Activated T-helper 1 cell treated with anti-CD3 and anti-CD28 coated beads, Interleukin-12 subunit alpha, Interleukin-12 subunit beta, Interleukin-2, Interleukin-4 antibody, amounts not matched to agents 30 ng/mL and 10 ng/mL and 1 ng/mL, durations not matched to agents 14 hours and 24 hours and 36 hours (primary cell): ENCODE measurements at regions not wholly inside any gene's neighbourhood (a gene's known extent, or its start where the extent isn't known, plus 50 kb on each side); places are given as distances from the start of the nearest gene placed in this dataset.

Source experiments
- DNase-seq: peaks from one replicate; pipeline ENCODE4 v3.0.0; 2021; ENCODE audit warnings: low spot score
- H3K27ac Mint-ChIP-seq: one replicate; pipeline ENCODE4 v1.8.0; 2021; ENCODE audit warnings: mild to moderate bottlenecking, mixed read lengths
- H3K27me3 Mint-ChIP-seq: one replicate; pipeline ENCODE4 v1.8.0; 2022; ENCODE audit warnings: mild to moderate bottlenecking, moderate library complexity, mixed read lengths; ENCODE audit not compliant: insufficient read depth
- H3K36me3 Mint-ChIP-seq: one replicate; pipeline ENCODE4 v1.8.0; 2021; ENCODE audit warnings: low read depth, mixed read lengths
- H3K4me1 Mint-ChIP-seq: one replicate; pipeline ENCODE4 v1.8.0; 2021; ENCODE audit warnings: low read depth, mixed read lengths
- H3K4me3 Mint-ChIP-seq: one replicate; pipeline ENCODE4 v1.8.0; 2021; ENCODE audit warnings: mild to moderate bottlenecking, moderate library complexity, mixed read lengths
- H3K9me3 Mint-ChIP-seq: one replicate; pipeline ENCODE4 v1.8.0; 2021; ENCODE audit warnings: mixed read lengths
- intact Hi-C: fragments of 100-400 bp; cut with micrococcal nuclease; formaldehyde crosslinking; loops from one replicate; pipeline ENCODE4 v1.15.1; 2024

GRCh38 chr18:60445341-60445740 lies 72.8 kb upstream of the MC4R start:
- no peaks in the 10 kb centered on the region for H3K4me1 Mint-ChIP-seq
- intact Hi-C loops = no loop called here

GRCh38 chr18:60446821-60447220 lies 74.2 kb upstream of the MC4R start:
- no peak for DNase-seq

More at GRCh38 chr18:60445341-60445740, 72.8 kb upstream of the MC4R start:
- Mint-ChIP-seq H3K9me3 (peaks cover 4% of the 10 kb centered on the region), H3K36me3 (no peaks in the 10 kb centered on the region), H3K27me3 (no peaks in the 10 kb centered on the region), H3K27ac (no peak overlapping the region), H3K4me3 (no peak overlapping the region)
- no peak for DNase-seq

GRCh38 chr18:60448487-60449267 lies 76.1 kb upstream of the MC4R start:
- Mint-ChIP-seq H3K36me3 (no peaks in the 10 kb centered on the region), H3K27me3 (no peaks in the 10 kb centered on the region), H3K4me1 (no peaks in the 10 kb centered on the region), H3K4me3 (no peak overlapping the region), H3K27ac (no peak overlapping the region), H3K9me3 (peaks cover 4% of the 10 kb centered on the region)
- intact Hi-C loops = no loop called here
- no peak for DNase-seq

More at GRCh38 chr18:60446821-60447220, 74.2 kb upstream of the MC4R start:
- Mint-ChIP-seq H3K27me3 (no peaks in the 10 kb centered on the region), H3K27ac (no peak overlapping the region), H3K4me3 (no peak overlapping the region), H3K4me1 (no peaks in the 10 kb centered on the region), H3K36me3 (no peaks in the 10 kb centered on the region), H3K9me3 (peaks cover 4% of the 10 kb centered on the region)
- intact Hi-C loops = no loop called here

- Mint-ChIP-seq H3K4me1 (no peaks in the 10 kb centered on the region), H3K27ac (no peak overlapping the region), H3K9me3 (peaks cover 4% of the 10 kb centered on the region), H3K36me3 (no peaks in the 10 kb centered on the region), H3K4me3 (no peak overlapping the region), H3K27me3 (no peaks in the 10 kb centered on the region)
- intact Hi-C loops = no loop called here
- no peak for DNase-seq
These were observed 79.8 kb upstream of the MC4R start for GRCh38 chr18:60452421-60452820.

- Mint-ChIP-seq H3K27me3 (no peaks in the 10 kb centered on the region), H3K9me3 (no peaks in the 10 kb centered on the region), H3K27ac (no peak overlapping the region), H3K4me1 (no peaks in the 10 kb centered on the region), H3K4me3 (no peak overlapping the region), H3K36me3 (no peaks in the 10 kb centered on the region)
- DNase-seq = no peak
- intact Hi-C loops = no loop called here
These were observed 94.1 kb upstream of the MC4R start for GRCh38 chr18:60466677-60467076.

GRCh38 chr18:60469387-60470100 lies 97.0 kb upstream of the MC4R start:
- intact Hi-C loops = no loop called here

GRCh38 chr18:60471652-60472051 lies 99.1 kb upstream of the MC4R start:
- Mint-ChIP-seq H3K36me3 (no peaks in the 10 kb centered on the region), H3K27ac (no peak overlapping the region), H3K27me3 (no peaks in the 10 kb centered on the region), H3K4me1 (no peaks in the 10 kb centered on the region), H3K4me3 (no peak overlapping the region), H3K9me3 (no peaks in the 10 kb centered on the region)
- DNase-seq = no peak
- intact Hi-C loops = no loop called here

More at GRCh38 chr18:60469387-60470100, 97.0 kb upstream of the MC4R start:
- no peak for DNase-seq
- H3K36me3 Mint-ChIP-seq = no peaks in the 10 kb centered on the region
- H3K4me3 Mint-ChIP-seq = no peak overlapping the region
- no peak overlapping the region for H3K27ac Mint-ChIP-seq
- H3K27me3 Mint-ChIP-seq = no peaks in the 10 kb centered on the region
- H3K4me1 Mint-ChIP-seq = no peaks in the 10 kb centered on the region
- H3K9me3 Mint-ChIP-seq = no peaks in the 10 kb centered on the region

DNA sequence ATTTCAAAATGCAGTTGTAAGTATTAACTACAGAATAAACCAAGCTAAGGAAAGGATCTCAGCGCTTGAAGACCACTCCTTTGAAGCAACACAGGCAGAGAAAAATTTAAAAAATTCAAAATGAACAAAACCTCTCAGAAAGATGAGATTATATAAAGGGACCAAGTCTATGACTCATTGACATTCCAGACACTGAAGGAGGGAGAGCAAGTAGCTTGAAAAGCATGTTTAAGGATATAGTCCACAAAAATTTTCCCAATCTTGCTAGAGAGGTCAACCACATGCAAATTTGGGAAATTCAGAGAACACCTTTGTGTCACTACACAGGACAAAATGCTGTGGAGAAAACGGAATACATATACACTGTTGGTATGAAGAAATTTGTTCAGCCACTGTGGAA lies 112.6 kb upstream of the MC4R start:
- Mint-ChIP-seq H3K4me1 (no peaks in the 10 kb centered on the region), H3K9me3 (peaks cover 5% of the 10 kb centered on the region), H3K27me3 (no peaks in the 10 kb centered on the region), H3K27ac (no peak overlapping the region), H3K36me3 (no peaks in the 10 kb centered on the region), H3K4me3 (no peak overlapping the region)
- intact Hi-C loops = no loop called here
- DNase-seq = no peak

DNA sequence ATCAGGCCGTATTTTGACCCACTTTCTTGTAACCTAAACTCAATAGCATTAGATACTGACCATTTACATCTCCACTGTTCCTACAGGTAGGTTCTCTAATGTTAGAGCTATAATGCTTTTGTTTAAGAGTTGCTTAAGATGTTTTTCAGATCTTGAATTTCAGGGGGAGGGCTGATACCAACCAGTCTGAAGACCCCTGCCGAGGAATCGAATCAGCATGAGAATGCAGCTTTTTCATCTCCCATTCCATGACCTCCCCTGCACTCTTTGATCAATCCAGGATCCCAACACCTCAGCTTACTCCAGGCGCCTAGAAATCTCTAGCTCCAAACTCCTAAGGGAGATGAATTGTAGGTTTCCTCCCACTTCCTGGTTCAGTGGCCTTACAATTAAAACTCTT lies 120.5 kb upstream of the MC4R start:
- no peaks in the 10 kb centered on the region for H3K9me3 Mint-ChIP-seq
- H3K4me3 Mint-ChIP-seq = no peak overlapping the region
- no peak overlapping the region for H3K27ac Mint-ChIP-seq
- H3K27me3 Mint-ChIP-seq = no peaks in the 10 kb centered on the region
- no peaks in the 10 kb centered on the region for H3K4me1 Mint-ChIP-seq
- no peaks in the 10 kb centered on the region for H3K36me3 Mint-ChIP-seq
- intact Hi-C loops = no loop called here
- DNase-seq = no peak

DNA sequence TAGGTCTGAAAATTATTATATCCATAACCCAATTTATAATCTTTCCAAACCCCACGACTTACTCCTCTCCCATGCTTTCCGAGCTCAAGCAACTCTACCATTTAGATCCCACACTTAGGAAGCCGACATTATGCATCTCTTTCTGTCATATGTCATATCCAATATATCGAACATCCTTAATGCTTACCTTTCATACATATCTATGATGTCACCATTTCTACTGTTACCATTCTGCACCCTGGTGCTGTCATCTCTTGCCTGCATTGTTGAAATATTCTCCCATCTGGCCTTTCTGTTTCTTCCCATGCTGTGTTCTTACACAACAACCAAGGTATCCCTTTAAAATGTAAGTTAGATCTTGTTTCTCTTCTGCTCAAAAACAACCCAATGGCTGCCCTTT lies 127.1 kb upstream of the MC4R start:
- no peak for DNase-seq
- Mint-ChIP-seq H3K36me3 (no peaks in the 10 kb centered on the region), H3K4me1 (no peaks in the 10 kb centered on the region), H3K27ac (no peak overlapping the region), H3K4me3 (no peak overlapping the region), H3K27me3 (no peaks in the 10 kb centered on the region), H3K9me3 (no peaks in the 10 kb centered on the region)
- intact Hi-C loops = no loop called here

DNA sequence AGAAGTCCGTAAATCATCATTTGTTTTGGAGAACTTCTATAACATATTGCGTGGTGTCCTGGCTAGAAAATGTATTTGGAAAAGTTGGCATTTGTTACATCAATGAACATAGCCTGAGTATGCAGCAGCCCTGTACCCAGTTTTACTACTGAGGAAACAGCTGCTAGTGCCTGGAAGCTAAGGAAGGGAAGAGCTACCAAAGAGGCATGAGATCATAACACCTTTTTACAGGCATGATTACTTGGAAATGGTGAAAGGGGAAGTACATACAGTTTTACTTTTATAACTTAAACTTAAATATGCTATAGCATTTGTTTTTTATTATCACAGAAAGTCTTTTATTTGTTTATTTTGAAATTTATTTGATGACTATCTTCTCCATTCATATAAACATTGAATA lies 128.4 kb upstream of the MC4R start:
- no peak overlapping the region for H3K27ac Mint-ChIP-seq
- intact Hi-C loops = no loop called here
- DNase-seq = no peak
- no peak overlapping the region for H3K4me3 Mint-ChIP-seq
- H3K36me3 Mint-ChIP-seq = no peaks in the 10 kb centered on the region
- no peaks in the 10 kb centered on the region for H3K27me3 Mint-ChIP-seq
- H3K4me1 Mint-ChIP-seq = no peaks in the 10 kb centered on the region
- no peaks in the 10 kb centered on the region for H3K9me3 Mint-ChIP-seq

DNA sequence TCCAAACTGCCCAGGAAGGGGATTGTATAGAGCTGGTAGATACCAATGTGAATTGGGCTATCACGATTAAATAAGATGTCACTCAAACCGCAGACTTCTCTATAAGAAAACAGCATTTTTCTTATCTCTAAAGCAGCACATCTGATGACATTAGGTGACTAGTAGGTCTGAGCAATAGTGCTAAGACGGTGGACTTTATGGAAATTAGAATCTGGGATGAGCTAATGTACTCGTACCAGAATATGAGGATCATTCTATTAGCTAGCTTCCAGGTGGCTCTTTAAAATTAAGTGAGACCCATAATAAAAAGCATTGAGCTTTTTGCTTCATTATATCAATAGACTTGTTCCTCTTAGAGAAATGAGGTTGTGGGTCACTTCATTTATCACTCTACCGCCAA lies 130.0 kb upstream of the MC4R start:
- no peaks in the 10 kb centered on the region for H3K4me1 Mint-ChIP-seq
- H3K9me3 Mint-ChIP-seq = no peaks in the 10 kb centered on the region
- H3K27ac Mint-ChIP-seq = no peak overlapping the region
- no peak overlapping the region for H3K4me3 Mint-ChIP-seq
- no peaks in the 10 kb centered on the region for H3K27me3 Mint-ChIP-seq
- H3K36me3 Mint-ChIP-seq = no peaks in the 10 kb centered on the region
- intact Hi-C loops = no loop called here
- no peak for DNase-seq

GRCh38 chr18:60503199-60503598 lies 130.6 kb upstream of the MC4R start:
- no peaks in the 10 kb centered on the region for H3K9me3 Mint-ChIP-seq
- DNase-seq = no peak
- intact Hi-C loops = no loop called here
- no peak overlapping the region for H3K4me3 Mint-ChIP-seq
- H3K27me3 Mint-ChIP-seq = no peaks in the 10 kb centered on the region
- no peak overlapping the region for H3K27ac Mint-ChIP-seq
- no peaks in the 10 kb centered on the region for H3K4me1 Mint-ChIP-seq
- no peaks in the 10 kb centered on the region for H3K36me3 Mint-ChIP-seq
